WTC11 (cell line): ENCODE measurements at regions not wholly inside any gene's neighbourhood (a gene's known extent, or its start where the extent isn't known, plus 50 kb on each side); places are given as distances from the start of the nearest gene placed in this dataset.

ENCODE experiments used
- ELF4 ChIP-seq: sonication (generic); formaldehyde crosslinking; IDR thresholded peaks from 2 replicates; pipeline ENCODE4 v1.8.1; 2022; ENCODE audit warnings: low read depth, mild to moderate bottlenecking, moderate library complexity, missing genetic modification reagents
- RELA ChIP-seq: sonication (generic); formaldehyde crosslinking; IDR thresholded peaks from 2 replicates; pipeline ENCODE4 v1.8.1; 2022; ENCODE audit warnings: missing genetic modification reagents, mild to moderate bottlenecking, borderline replicate concordance
- TF ChIP-seq, protein P1 (sequence below): sonication (generic); formaldehyde crosslinking; IDR thresholded peaks from 2 replicates; pipeline ENCODE4 v1.8.0; 2022; ENCODE audit warnings: mild to moderate bottlenecking, missing genetic modification reagents
- TF ChIP-seq, protein P2 (sequence below): fragments of 200-600 bp; IDR thresholded peaks from 2 replicates; pipeline ENCODE4 v1.8.0; 2022; ENCODE audit warnings: antibody characterized with exemption

DNA sequence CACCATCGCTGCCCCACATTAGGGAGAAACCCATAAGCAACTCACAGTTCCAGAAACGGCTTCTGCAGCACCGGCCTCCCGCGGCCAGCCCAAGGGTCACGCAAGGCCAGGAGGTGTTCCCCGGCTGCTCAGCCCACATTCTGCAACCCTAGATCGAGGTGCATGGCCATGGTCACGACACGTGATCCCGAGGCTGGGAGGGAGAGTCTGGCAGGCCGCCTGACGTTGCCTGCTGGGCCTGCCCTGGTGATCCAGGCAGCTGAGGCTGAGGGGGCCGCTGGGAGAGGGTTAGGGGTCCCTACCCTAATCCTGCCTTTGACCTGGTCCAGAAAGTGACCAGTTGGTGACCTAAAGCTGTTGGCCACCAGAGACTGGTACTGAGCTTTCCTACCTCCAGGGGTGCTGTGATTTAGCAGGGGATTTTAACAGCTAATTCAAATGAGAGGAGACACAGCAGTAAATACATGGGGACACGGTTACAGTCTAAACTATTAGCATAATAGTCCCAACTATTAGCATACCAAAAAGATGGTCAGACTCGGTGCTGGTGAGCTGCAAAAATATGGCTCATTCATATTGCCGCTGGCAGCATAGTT is 97.4 kb upstream of the CIBAR2 start:
- TF ChIP-seq, protein P1, sequence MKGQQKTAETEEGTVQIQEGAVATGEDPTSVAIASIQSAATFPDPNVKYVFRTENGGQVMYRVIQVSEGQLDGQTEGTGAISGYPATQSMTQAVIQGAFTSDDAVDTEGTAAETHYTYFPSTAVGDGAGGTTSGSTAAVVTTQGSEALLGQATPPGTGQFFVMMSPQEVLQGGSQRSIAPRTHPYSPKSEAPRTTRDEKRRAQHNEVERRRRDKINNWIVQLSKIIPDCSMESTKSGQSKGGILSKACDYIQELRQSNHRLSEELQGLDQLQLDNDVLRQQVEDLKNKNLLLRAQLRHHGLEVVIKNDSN (CRISPR knock-in tag) = no peak
- TF ChIP-seq ELF4 (CRISPR knock-in tag) = no peak
- TF ChIP-seq, protein P2, sequence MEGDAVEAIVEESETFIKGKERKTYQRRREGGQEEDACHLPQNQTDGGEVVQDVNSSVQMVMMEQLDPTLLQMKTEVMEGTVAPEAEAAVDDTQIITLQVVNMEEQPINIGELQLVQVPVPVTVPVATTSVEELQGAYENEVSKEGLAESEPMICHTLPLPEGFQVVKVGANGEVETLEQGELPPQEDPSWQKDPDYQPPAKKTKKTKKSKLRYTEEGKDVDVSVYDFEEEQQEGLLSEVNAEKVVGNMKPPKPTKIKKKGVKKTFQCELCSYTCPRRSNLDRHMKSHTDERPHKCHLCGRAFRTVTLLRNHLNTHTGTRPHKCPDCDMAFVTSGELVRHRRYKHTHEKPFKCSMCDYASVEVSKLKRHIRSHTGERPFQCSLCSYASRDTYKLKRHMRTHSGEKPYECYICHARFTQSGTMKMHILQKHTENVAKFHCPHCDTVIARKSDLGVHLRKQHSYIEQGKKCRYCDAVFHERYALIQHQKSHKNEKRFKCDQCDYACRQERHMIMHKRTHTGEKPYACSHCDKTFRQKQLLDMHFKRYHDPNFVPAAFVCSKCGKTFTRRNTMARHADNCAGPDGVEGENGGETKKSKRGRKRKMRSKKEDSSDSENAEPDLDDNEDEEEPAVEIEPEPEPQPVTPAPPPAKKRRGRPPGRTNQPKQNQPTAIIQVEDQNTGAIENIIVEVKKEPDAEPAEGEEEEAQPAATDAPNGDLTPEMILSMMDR = no peak
- TF ChIP-seq RELA (CRISPR knock-in tag) = no peak
